ENCODE measurements at regions not wholly inside any gene's neighbourhood (a gene's known extent, or its start where the extent isn't known, plus 50 kb on each side); places are given as distances from the start of the nearest gene placed in this dataset.

GRCh38 chr10:78902815-78903214 lies 166.0 kb upstream of the ZMIZ1 start:
- Histone ChIP-seq H3K27me3 (no peaks in the 10 kb centered on the region), H3K4me1 (no peaks in the 10 kb centered on the region), H3K36me3 (no peaks in the 10 kb centered on the region), H3K27ac (no peak overlapping the region), H3K4me3 (no peak overlapping the region), H3K9me3 (no peaks in the 10 kb centered on the region)
- intact Hi-C loops (cut with DNase I; ENCODE audit: low total_unique reads) (no loop called here), in situ Hi-C loops (cut with MboI; ENCODE audit: low sequenced_read_pairs in 4 of 4) (no loop called here)
- ATAC-seq = no peak
- no peak for DNase-seq
- TF ChIP-seq POLR2A (IDR thresholded peaks at IDR 0.05) (no peak), CTCF (IDR thresholded peaks at IDR 0.05 in 4 of 5, conservative IDR thresholded peaks at IDR 0.05 in 1 of 5) (no peak)

GRCh38 chr10:78903341-78903940 lies 165.3 kb upstream of the ZMIZ1 start:
- Histone ChIP-seq H3K27me3 (no peaks in the 10 kb centered on the region), H3K36me3 (no peaks in the 10 kb centered on the region), H3K27ac (no peak overlapping the region), H3K4me3 (no peak overlapping the region), H3K9me3 (no peaks in the 10 kb centered on the region), H3K4me1 (no peaks in the 10 kb centered on the region)
- no peak for ATAC-seq
- intact Hi-C loops (cut with DNase I; ENCODE audit: low total_unique reads) = no loop called here
- in situ Hi-C loops (cut with MboI; ENCODE audit: low sequenced_read_pairs in 4 of 4) = no loop called here
- no peak for TF ChIP-seq POLR2A (IDR thresholded peaks at IDR 0.05)
- TF ChIP-seq CTCF (IDR thresholded peaks at IDR 0.05 in 4 of 5, conservative IDR thresholded peaks at IDR 0.05 in 1 of 5) = no peak
- DNase-seq = no peak

- Histone ChIP-seq H3K4me3 (no peak overlapping the region), H3K4me1 (no peaks in the 10 kb centered on the region), H3K27me3 (no peaks in the 10 kb centered on the region), H3K9me3 (no peaks in the 10 kb centered on the region), H3K27ac (no peak overlapping the region), H3K36me3 (no peaks in the 10 kb centered on the region)
- DNase-seq = no peak
- intact Hi-C loops (cut with DNase I; ENCODE audit: low total_unique reads) (no loop called here), in situ Hi-C loops (cut with MboI; ENCODE audit: low sequenced_read_pairs in 4 of 4) (no loop called here)
- no peak for TF ChIP-seq CTCF (IDR thresholded peaks at IDR 0.05 in 4 of 5, conservative IDR thresholded peaks at IDR 0.05 in 1 of 5)
- no peak for TF ChIP-seq POLR2A (IDR thresholded peaks at IDR 0.05)
- no peak for ATAC-seq
These were observed 164.6 kb upstream of the ZMIZ1 start for GRCh38 chr10:78904196-78904595.

- no peak for DNase-seq
- TF ChIP-seq CTCF (IDR thresholded peaks at IDR 0.05 in 4 of 5, conservative IDR thresholded peaks at IDR 0.05 in 1 of 5) (no peak), POLR2A (IDR thresholded peaks at IDR 0.05) (no peak)
- H3K4me1 ChIP-seq = no peaks in the 10 kb centered on the region
- intact Hi-C loops (cut with DNase I; ENCODE audit: low total_unique reads) (no loop called here), in situ Hi-C loops (cut with MboI; ENCODE audit: low sequenced_read_pairs in 4 of 4) (no loop called here)
- H3K9me3 ChIP-seq = no peaks in the 10 kb centered on the region
- no peaks in the 10 kb centered on the region for H3K36me3 ChIP-seq
- no peak for ATAC-seq
- H3K27ac ChIP-seq = no peak overlapping the region
- H3K4me3 ChIP-seq = no peak overlapping the region
- H3K27me3 ChIP-seq = no peaks in the 10 kb centered on the region
These were observed 163.5 kb upstream of the ZMIZ1 start for GRCh38 chr10:78905015-78905956.

Measured in gastrocnemius medialis (tissue), 4 donors.